H4 (cell line): ENCODE measurements at regions not wholly inside any gene's neighbourhood (a gene's known extent, or its start where the extent isn't known, plus 50 kb on each side); places are given as distances from the start of the nearest gene placed in this dataset.
A peak's percentile ranks its signal among the peaks of the same experiment; 100 is the strongest.

Source experiments
- DNase-seq: peaks from one replicate; pipeline ENCODE4 v3.0.0-alpha.2; 2015; ENCODE audit warnings: low spot score

- DNase-seq, result no peak
Measured at GRCh38 chrY:11293392-11293791, 1407.6 kb upstream of the USP9Y start.

- peak; percentile 17 for DNase-seq
Measured at GRCh38 chrY:11334151-11334550, 1366.9 kb upstream of the USP9Y start.
